ENCODE measurements at regions not wholly inside any gene's neighbourhood (a gene's known extent, or its start where the extent isn't known, plus 50 kb on each side); places are given as distances from the start of the nearest gene placed in this dataset.

DNA sequence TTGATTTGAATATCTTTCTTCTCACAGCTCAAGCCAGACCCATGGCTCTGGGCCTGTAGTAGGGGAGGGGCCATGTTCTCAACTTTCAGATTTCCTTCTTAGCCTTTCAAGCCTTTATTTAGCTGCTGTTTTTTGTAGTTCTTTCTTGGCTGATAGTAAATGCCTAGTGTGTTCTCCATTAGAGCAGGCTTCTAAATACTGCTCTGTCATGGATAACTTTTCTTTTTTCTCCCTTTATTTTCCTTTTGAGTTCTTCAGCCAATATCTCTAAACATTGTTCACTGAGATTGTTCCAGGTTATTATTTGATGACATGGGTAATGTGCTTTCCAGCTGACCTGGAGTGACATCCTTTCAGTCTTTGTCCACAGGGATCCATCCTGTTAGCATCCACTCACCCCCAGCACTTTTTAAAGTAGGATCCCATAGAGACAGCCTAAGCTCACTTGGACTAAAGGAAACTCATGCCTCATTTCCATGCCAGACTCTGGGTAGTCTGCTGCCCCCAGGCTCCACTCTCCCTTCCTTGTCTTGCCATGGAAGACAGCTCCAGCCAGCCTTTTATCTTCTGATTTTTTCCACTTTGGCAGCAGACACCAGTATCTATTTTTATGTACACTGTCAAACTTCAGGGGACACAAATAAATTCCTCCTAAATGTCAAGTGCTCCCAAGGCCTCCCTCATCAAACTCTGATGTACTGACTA is 645.6 kb downstream of the RNF144B start:
- POLR2A ChIA-PET (ENCODE audit: unreplicated experiment), result no interaction called here
- H2BK20ac ChIP-seq (ENCODE audit: low read depth, low read length), result no peak overlapping the region

More for the DNA sequence above, 645.6 kb downstream of the RNF144B start:
- no peaks in the 10 kb centered on the region for H4K20me1 ChIP-seq (ENCODE audit: insufficient read depth, low read length)
- dilution Hi-C loops (cut with HindIII; ENCODE audit: low sequenced_read_pairs, unreplicated experiment) (no loop called here), intact Hi-C loops (cut with micrococcal nuclease) (no loop called here), in situ Hi-C loops (cut with MboI; ENCODE audit: low sequenced_read_pairs) (no loop called here)
- no peak overlapping the region for H3K14ac ChIP-seq (replicated peaks; ENCODE audit: low read depth, low read length)
- no peak overlapping the region for H3K27ac ChIP-seq (ENCODE audit: insufficient read depth, low read length)
- no TSS peak for BruUV-seq (replicated peaks)
- H3K9ac ChIP-seq (ENCODE audit: low read depth, low read length), result no peak overlapping the region
- DNase-seq (no peak), ATAC-seq (ENCODE audit: low read depth) (no peak)
- H3K4ac ChIP-seq (ENCODE audit: low read depth, low read length), result no peak overlapping the region
- no peak overlapping the region for H2BK15ac ChIP-seq (ENCODE audit: low read depth, low read length)
- no peak overlapping the region for H2AFZ ChIP-seq (replicated peaks; ENCODE audit: low read length, poor library complexity)
- no peak overlapping the region for H3K4me3 ChIP-seq (ENCODE audit: insufficient read depth, low read depth, low read length)
- no peak overlapping the region for H3K23ac ChIP-seq (ENCODE audit: low read depth, low read length)
- no peak overlapping the region for H2AK5ac ChIP-seq (ENCODE audit: low read depth, low read length)
- H3K27me3 ChIP-seq (ENCODE audit: control insufficient read depth, insufficient read depth, low read length), result no peaks in the 10 kb centered on the region
- H3K4me2 ChIP-seq (ENCODE audit: low read depth, low read length), result no peak overlapping the region
- H3K9me3 ChIP-seq (ENCODE audit: control insufficient read depth, insufficient read depth, low read length), result no peaks in the 10 kb centered on the region; the same call in 1 of the 2 replicates
- no peak overlapping the region for H3K18ac ChIP-seq (ENCODE audit: low read depth, low read length)
- CTCF ChIA-PET, result no interaction called here
- no peak overlapping the region for H2BK120ac ChIP-seq (ENCODE audit: low read depth, low read length)
- no peaks in the 10 kb centered on the region for H3K36me3 ChIP-seq (ENCODE audit: control insufficient read depth, insufficient read depth, low read length)
- no peak for TF ChIP-seq BHLHE40 (IDR thresholded peaks at IDR 0.05; ENCODE audit: low read depth, low read length)
- no peak for TF ChIP-seq NFE2L2 (IDR thresholded peaks at IDR 0.05; ENCODE audit: low read depth, low read length)
- no peak for TF ChIP-seq FOS (IDR thresholded peaks at IDR 0.05; ENCODE audit: low read depth, low read length)
- no peak for TF ChIP-seq POLR2A (IDR thresholded peaks at IDR 0.05; ENCODE audit: low read depth, low read length)
- TF ChIP-seq MXI1 (IDR thresholded peaks at IDR 0.05; ENCODE audit: borderline replicate concordance, low read depth, low read length), result no peak
- TF ChIP-seq, protein P1, sequence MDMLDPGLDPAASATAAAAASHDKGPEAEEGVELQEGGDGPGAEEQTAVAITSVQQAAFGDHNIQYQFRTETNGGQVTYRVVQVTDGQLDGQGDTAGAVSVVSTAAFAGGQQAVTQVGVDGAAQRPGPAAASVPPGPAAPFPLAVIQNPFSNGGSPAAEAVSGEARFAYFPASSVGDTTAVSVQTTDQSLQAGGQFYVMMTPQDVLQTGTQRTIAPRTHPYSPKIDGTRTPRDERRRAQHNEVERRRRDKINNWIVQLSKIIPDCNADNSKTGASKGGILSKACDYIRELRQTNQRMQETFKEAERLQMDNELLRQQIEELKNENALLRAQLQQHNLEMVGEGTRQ (IDR thresholded peaks at IDR 0.05; ENCODE audit: low read depth, low read length), result no peak
- TF ChIP-seq RFX5 (IDR thresholded peaks at IDR 0.05; ENCODE audit: low read depth, low read length), result no peak
- no peak for TF ChIP-seq SMC3 (IDR thresholded peaks at IDR 0.05; ENCODE audit: low read depth, low read length)
- TF ChIP-seq CHD1 (IDR thresholded peaks at IDR 0.05; ENCODE audit: low read depth, low read length), result no peak
- no peak for TF ChIP-seq MAZ (IDR thresholded peaks at IDR 0.05; ENCODE audit: borderline replicate concordance, low read depth, low read length)
- TF ChIP-seq, protein P2, sequence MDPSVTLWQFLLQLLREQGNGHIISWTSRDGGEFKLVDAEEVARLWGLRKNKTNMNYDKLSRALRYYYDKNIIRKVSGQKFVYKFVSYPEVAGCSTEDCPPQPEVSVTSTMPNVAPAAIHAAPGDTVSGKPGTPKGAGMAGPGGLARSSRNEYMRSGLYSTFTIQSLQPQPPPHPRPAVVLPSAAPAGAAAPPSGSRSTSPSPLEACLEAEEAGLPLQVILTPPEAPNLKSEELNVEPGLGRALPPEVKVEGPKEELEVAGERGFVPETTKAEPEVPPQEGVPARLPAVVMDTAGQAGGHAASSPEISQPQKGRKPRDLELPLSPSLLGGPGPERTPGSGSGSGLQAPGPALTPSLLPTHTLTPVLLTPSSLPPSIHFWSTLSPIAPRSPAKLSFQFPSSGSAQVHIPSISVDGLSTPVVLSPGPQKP (IDR thresholded peaks at IDR 0.05; ENCODE audit: borderline replicate concordance, low read depth, low read length), result no peak
- no peak for TF ChIP-seq RAD21 (IDR thresholded peaks at IDR 0.05; ENCODE audit: low read length)
- no peak for TF ChIP-seq CEBPB (IDR thresholded peaks at IDR 0.05; ENCODE audit: low read depth, low read length)
- H2BK5ac ChIP-seq (ENCODE audit: low read depth, low read length, poor library complexity, severe bottlenecking), result no peak overlapping the region
- no peaks in the 10 kb centered on the region for H3K4me1 ChIP-seq (ENCODE audit: control insufficient read depth, insufficient read depth, low read length)
- no peak overlapping the region for H4K8ac ChIP-seq (ENCODE audit: low read depth in 2 of 2, low read length in 2 of 2)
- H3K9me1 ChIP-seq (ENCODE audit: insufficient read depth, low read length), result no peaks in the 10 kb centered on the region
- H2AK9ac ChIP-seq (replicated peaks; ENCODE audit: low read depth, low read length, poor library complexity), result no peak overlapping the region
- no peak overlapping the region for H3K56ac ChIP-seq (ENCODE audit: extremely low read depth, insufficient read depth, low read length)
- no peak overlapping the region for H4K91ac ChIP-seq (ENCODE audit: insufficient read depth, low read depth, low read length)
- H4K5ac ChIP-seq (ENCODE audit: low read depth, low read length), result no peak overlapping the region
- H3K79me1 ChIP-seq (ENCODE audit: low read depth in 1 of 2, low read length in 2 of 2), result no peaks in the 10 kb centered on the region

All from IMR-90 (cell line).